HepG2 (cell line): ENCODE measurements at regions not wholly inside any gene's neighbourhood (a gene's known extent, or its start where the extent isn't known, plus 50 kb on each side); places are given as distances from the start of the nearest gene placed in this dataset.

Experiments used
- FOXP4 ChIP-seq: sonication (generic); formaldehyde crosslinking; IDR thresholded peaks from 2 replicates; pipeline ENCODE4 v1.4.0; 2020; ENCODE audit warnings: missing genetic modification reagents
- NR1H2 ChIP-seq: sonication (generic); formaldehyde crosslinking; IDR thresholded peaks from 2 replicates; pipeline ENCODE4 v1.8.1; 2022; ENCODE audit warnings: low read depth, missing genetic modification reagents, borderline replicate concordance
- PRPF4 ChIP-seq: fragments of 200-400 bp; formaldehyde crosslinking; IDR thresholded peaks from 2 replicates; pipeline ENCODE4 v1.6.1; 2016; ENCODE audit warnings: low read length, low read depth; ENCODE audit not compliant: poor library complexity, severe bottlenecking
- RBAK ChIP-seq: sonication (generic); formaldehyde crosslinking; IDR thresholded peaks from 2 replicates; pipeline ENCODE4 v1.5.1; 2020; ENCODE audit warnings: mild to moderate bottlenecking, missing genetic modification reagents
- USF2 ChIP-seq, 2 experiments: sonication (generic) in 1 of 2; formaldehyde crosslinking in 1 of 2; IDR thresholded peaks; 2 replicates each; pipeline versions ENCODE4 v1.5.1 to v1.6.1; 2011 to 2020; ENCODE audit warnings: borderline replicate concordance in 1 of 2, low read depth in 1 of 2, low read length in 1 of 2, mild to moderate bottlenecking in 1 of 2, missing genetic modification reagents in 1 of 2, moderate library complexity in 1 of 2

GRCh38 chr2:149765636-149766035 is 178.1 kb upstream of the MMADHC start:
- TF ChIP-seq USF2 (IDR thresholded peaks at IDR 0.05; ENCODE audit: low read depth, low read length) (no peak), USF2 (CRISPR knock-in tag; IDR thresholded peaks at IDR 0.05; ENCODE audit: borderline replicate concordance) (no peak), FOXP4 (no peak), PRPF4 (no peak), RBAK (CRISPR knock-in tag) (no peak), NR1H2 (CRISPR knock-in tag) (no peak)
